Activated CD4-positive, alpha-beta T cell treated with anti-CD3 and anti-CD28 coated beads, Interleukin-2, amount 10 ng/mL, durations not matched to agents 24 days and 14 days (primary cell): ENCODE measurements at regions not wholly inside any gene's neighbourhood (a gene's known extent, or its start where the extent isn't known, plus 50 kb on each side); places are given as distances from the start of the nearest gene placed in this dataset.
"Not testable (repeated sequence)": the region's sequence is repeated elsewhere in the genome, so short reads cannot be mapped to it uniquely, and the experiment has no call there.

Experiments
- DNase-seq: peaks from one replicate; pipeline ENCODE4 v3.0.0; 2022
- H3K27ac Mint-ChIP-seq: one replicate; pipeline ENCODE4 v1.8.0; 2022; ENCODE audit warnings: mild to moderate bottlenecking, mixed read lengths
- H3K27me3 Mint-ChIP-seq: one replicate; pipeline ENCODE4 v1.8.0; 2022; ENCODE audit warnings: mixed read lengths
- H3K36me3 Mint-ChIP-seq: one replicate; pipeline ENCODE4 v1.8.0; 2022; ENCODE audit warnings: low read depth, mild to moderate bottlenecking, mixed read lengths
- H3K4me1 Mint-ChIP-seq: one replicate; pipeline ENCODE4 v1.8.0; 2021; ENCODE audit warnings: mixed read lengths
- H3K4me3 Mint-ChIP-seq: one replicate; pipeline ENCODE4 v1.8.0; 2022; ENCODE audit warnings: mild to moderate bottlenecking, moderate library complexity, mixed read lengths
- H3K9me3 Mint-ChIP-seq: one replicate; pipeline ENCODE4 v1.8.0; 2021; ENCODE audit warnings: mixed read lengths
- intact Hi-C: fragments of 100-400 bp; cut with micrococcal nuclease; formaldehyde crosslinking; loops from one replicate; pipeline ENCODE4 v1.15.1; 2023

DNA sequence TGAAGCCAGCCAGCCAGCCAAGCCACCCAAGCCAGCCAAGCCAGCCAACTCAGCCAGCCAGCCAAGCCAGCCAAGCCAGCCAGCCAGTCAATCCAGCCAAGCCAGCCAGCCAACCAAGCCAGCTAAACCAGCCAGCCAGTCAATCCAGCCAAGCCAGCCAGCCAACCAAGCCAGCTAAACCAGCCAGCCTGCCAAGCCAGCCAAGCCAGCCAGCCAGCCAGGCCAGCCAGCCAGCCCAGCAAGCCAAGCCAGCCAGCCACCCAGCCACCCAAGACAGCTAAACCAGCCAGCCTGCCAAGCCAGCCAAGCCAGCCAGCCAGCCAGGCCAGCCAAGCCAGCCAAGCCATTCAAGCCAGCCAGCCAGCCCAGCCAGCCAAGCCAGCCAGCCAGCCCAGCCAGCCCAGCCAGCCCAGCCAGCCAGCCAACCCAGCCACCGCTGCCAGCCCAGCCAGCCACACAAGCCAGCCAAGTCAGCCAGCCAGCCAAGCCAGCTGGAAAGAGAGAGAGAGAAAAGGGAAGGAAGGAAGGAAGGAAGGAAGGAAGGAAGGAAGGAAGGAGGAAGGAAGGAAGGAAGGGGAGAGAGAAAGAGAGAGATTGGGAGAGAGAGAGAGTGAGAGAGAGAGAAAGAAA is 1606.8 kb downstream of the RPIA start:
- H3K4me1 Mint-ChIP-seq, H3K4me3 Mint-ChIP-seq, H3K27ac Mint-ChIP-seq, H3K9me3 Mint-ChIP-seq, intact Hi-C loops, H3K36me3 Mint-ChIP-seq, DNase-seq, H3K27me3 Mint-ChIP-seq: not testable (repeated sequence)

DNA sequence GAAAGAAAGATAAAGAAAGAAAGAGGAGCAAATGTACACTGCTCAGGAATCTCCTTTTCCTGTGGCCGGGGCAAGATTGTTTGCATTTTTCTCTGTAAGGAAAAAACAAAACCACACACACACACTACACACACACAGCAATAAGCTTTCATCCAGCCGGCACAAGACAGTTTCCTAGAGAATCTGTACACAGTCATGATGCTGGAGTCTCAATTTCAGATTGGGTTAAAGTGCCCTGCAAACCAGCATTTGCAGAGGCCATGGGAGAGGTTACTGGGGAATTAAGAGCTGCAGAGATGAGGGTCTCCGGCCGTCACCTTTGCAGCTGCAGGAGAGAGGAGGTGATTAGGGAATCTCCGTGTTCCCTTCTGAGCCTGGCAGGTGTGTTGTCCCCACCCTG is 1607.5 kb downstream of the RPIA start:
- intact Hi-C loops, H3K27me3 Mint-ChIP-seq, H3K4me1 Mint-ChIP-seq, H3K9me3 Mint-ChIP-seq, DNase-seq, H3K27ac Mint-ChIP-seq, H3K4me3 Mint-ChIP-seq, H3K36me3 Mint-ChIP-seq: not testable (repeated sequence)

DNA sequence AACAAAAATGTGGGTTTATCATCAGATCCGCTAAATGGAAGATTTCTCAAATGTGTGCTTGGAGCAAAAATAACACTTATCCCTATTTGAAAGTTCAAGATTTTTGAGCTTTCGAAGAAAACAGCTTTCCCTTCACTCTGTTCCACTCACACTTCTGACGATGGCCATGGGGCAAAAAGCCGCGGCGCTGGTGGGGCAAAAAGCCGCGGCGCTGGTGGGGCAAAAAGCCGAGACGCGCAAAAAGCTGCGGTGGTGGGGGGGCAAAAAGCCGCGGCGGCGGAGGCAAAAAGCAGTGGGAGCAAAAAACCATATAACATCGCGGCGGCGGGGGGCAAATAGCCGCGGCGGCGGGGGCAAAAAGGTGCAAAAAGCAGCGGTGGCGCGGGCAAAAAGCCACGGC is 1631.5 kb downstream of the RPIA start:
- Mint-ChIP-seq H3K4me3 (peak overlapping the region; percentile 80), H3K27ac (peak overlapping the region; percentile 86), H3K27me3 (peaks cover 12% of the 10 kb centered on the region)
- H3K9me3 Mint-ChIP-seq, DNase-seq, H3K4me1 Mint-ChIP-seq, H3K36me3 Mint-ChIP-seq, intact Hi-C loops: not testable (repeated sequence)

DNA sequence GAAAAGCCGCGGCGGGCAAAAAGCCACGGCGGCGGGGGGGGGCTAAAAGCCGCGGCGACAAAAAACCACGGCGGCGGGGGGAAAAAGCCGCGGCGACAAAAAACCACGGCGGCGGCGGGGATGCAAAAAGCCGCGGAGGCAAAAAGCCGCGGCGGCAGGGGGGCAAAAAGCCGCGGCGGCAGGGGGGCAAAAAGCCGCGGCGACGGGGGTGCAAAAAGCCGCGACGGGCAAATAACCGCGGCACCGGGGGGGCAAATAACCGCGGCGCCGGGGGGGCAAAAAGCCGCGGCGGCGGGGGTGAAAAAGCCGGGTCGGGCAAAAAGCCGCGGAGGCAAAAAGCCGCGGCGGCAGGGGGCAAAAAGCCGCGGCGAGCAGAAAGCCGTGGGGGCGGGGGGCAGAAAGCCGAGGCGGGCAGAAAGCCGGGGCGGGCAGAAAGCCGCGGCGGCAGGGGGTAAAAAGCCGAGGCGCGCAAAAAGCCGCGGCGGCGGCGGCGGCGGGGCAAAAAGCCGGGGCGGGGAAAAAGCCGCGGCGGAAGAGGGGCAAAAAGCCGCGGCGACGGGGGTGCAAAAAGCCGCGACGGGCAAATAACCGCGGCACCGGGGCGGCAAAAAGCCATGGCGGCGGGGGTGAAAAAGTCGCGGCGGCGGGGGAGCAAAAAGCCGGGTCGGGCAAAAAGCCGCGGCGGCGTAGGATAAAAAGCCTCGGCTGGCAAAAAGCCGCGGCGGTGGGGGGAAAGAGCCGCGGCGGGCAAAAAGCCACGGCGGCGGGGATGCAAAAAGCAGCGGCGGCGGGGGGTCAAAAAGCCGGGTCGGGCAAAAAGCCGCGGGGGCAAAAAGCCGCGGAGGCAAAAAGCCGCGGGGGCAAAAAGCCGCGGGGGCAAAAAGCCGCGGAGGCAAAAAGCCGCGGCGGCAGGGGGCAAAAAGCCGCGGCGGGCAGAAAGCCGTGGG is 1632.4 kb downstream of the RPIA start:
- peak overlapping the region; percentile 21 for H3K4me3 Mint-ChIP-seq
- H3K36me3 Mint-ChIP-seq, intact Hi-C loops, H3K9me3 Mint-ChIP-seq, DNase-seq, H3K4me1 Mint-ChIP-seq: not testable (repeated sequence)
- H3K27me3 Mint-ChIP-seq = peaks cover 12% of the 10 kb centered on the region
- H3K27ac Mint-ChIP-seq = peak overlapping the region; percentile 53

DNA sequence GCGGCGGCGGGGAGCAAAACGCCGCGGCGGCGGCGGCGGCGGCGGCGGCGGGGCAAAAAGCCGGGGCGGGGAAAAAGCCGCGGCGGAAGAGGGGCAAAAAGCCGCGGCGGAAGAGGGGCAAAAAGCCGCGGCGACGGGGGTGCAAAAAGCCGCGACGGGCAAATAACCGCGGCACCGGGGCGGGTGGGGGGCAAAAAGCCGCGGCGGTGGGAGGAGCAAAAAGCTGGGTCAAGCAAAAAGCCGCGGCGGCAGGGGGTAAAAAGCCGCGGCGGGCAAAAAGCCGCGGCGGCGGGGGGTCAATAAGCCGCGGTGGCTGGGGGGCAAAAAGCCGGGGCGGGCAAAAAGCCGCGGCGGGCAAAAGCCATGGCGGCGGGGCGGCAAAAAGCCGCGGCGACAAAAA is 1633.2 kb downstream of the RPIA start:
- DNase-seq, H3K36me3 Mint-ChIP-seq, H3K27ac Mint-ChIP-seq, H3K4me1 Mint-ChIP-seq, H3K4me3 Mint-ChIP-seq, intact Hi-C loops, H3K9me3 Mint-ChIP-seq: not testable (repeated sequence)
- peaks cover 12% of the 10 kb centered on the region for H3K27me3 Mint-ChIP-seq

DNA sequence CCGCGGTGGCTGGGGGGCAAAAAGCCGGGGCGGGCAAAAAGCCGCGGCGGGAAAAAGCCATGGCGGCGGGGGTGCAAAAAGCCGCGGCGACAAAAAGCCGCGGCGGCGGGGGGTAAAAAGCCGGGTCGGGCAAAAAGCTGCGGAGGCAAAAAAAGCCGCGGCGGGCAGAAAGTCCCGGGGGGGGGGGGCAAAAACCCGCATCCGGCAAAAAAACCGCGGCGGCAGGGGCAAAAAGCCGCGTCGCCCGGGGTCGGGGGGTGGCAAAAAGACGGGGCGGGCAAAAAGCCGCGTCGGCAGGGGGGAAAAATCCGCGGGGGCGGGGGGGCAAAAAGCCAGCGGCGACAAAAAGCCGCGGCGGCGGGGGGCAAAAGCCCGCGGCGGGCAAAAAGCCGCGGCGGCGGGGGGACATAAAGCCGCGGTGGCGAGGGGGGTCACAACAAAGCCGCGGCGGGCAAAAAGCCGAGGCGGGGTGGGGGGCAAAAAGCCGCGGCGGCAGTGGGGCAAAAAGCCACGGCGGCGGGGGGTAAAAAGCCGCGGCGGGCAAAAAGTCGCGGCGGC is 1634.4 kb downstream of the RPIA start:
- intact Hi-C loops, H3K27ac Mint-ChIP-seq, H3K36me3 Mint-ChIP-seq, H3K4me1 Mint-ChIP-seq, H3K4me3 Mint-ChIP-seq, H3K9me3 Mint-ChIP-seq, DNase-seq: not testable (repeated sequence)
- peaks cover 11% of the 10 kb centered on the region for H3K27me3 Mint-ChIP-seq

DNA sequence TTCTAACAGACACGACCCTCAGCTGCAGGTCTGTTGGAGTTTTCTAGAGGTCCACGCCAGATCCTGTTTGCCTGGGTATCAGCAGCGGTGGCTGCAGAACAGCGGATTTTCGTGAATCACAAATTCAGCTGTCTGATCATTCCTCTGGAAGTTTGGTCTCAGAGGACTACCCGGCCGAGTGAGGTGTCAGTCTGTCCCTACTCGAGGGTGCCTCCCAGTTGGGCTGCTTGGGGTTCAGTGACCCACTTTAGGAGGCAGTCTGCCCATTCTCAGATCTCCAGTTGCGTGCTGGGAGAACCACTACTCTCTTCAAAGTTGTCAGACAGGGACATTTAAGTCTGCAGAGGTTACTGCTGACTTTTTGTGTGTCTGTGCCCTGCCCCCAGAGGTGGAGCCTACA is 1664.1 kb downstream of the RPIA start:
- H3K36me3 Mint-ChIP-seq, intact Hi-C loops, DNase-seq, H3K27me3 Mint-ChIP-seq, H3K27ac Mint-ChIP-seq, H3K9me3 Mint-ChIP-seq, H3K4me3 Mint-ChIP-seq, H3K4me1 Mint-ChIP-seq: not testable (repeated sequence)

DNA sequence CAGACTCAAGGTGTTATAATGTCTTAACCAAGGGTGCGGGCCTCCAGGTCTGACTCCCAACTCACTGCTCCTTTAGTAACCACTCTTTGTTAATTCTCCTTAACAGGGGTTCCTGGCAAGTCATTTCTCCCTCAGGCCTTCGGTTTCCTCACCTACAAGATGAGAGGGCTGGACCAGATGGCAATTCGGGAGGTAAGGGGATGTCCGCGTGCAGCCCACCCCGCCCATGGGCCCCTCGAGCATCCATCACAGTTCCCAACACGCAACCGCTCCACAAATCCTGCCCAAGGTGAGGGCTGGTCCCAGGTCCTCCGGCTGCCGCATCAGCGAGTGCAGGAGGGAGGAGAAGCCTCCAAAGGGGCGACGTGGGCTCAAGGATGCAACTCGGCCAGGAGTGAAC is 1667.9 kb downstream of the RPIA start:
- H3K36me3 Mint-ChIP-seq, H3K4me3 Mint-ChIP-seq, H3K27me3 Mint-ChIP-seq, H3K27ac Mint-ChIP-seq, H3K4me1 Mint-ChIP-seq, DNase-seq, intact Hi-C loops, H3K9me3 Mint-ChIP-seq: not testable (repeated sequence)

DNA sequence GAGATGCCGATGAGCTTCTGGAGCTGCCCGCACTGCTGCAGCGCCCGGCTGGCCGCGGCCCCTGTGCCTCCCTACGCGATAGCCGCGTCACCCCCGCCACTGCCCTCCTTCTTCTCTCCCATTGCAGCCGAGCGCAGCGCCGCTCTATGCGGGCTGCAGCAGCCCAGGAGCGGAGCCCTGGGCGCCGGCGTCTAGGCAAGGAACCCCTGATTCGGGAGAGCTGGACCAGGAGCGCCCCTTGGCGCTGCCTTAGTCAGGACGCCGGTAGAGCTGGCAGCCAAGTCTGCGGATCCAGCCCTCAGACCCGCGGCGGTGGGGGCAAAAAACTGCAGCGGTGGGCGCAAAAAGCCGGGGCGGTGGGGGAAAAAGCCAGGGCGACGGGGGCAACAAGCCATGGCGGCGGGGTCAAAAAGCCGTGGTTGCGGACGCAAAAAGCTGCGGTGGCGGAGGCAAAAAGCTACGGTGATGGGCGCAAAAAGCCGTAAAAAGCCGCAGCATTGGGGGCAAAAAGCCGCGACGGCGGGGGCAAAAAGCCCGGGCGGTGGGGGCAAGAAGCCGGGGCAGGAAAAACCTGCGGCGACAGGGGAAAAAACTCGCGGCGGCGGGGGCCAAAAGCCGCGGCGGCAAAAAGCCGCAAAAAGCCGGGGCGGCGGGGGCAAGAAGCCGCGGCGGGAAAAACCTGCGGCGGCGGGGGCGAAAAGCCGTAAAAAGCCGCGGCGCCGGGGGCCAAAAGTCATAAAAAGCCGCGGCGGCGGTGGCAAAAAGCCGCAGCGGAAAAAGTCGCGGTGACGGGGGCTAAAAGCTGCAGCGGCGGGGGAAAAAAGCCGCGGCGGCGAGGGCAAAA is 1668.6 kb downstream of the RPIA start:
- H3K4me3 Mint-ChIP-seq, H3K36me3 Mint-ChIP-seq, H3K9me3 Mint-ChIP-seq, intact Hi-C loops, H3K27ac Mint-ChIP-seq, H3K27me3 Mint-ChIP-seq, H3K4me1 Mint-ChIP-seq, DNase-seq: not testable (repeated sequence)

DNA sequence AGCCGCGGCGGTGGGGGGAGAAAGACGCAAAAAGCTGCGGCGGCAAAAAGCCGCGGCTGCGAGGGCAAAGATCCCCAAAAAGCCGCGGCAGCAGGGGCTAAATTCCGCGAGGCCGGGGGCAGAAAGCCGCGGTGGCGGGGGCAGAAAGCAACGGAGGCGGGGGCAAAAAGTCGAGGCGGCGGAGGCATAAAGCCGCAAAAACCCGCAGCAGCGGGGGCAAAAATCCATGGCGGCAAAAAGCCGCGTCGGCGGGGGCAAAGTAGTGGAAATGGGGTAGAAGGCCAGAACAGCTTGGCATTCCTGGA is 1669.2 kb downstream of the RPIA start:
- DNase-seq, H3K4me3 Mint-ChIP-seq, intact Hi-C loops, H3K27ac Mint-ChIP-seq, H3K4me1 Mint-ChIP-seq, H3K27me3 Mint-ChIP-seq, H3K9me3 Mint-ChIP-seq, H3K36me3 Mint-ChIP-seq: not testable (repeated sequence)
